ENCODE measurements at regions not wholly inside any gene's neighbourhood (a gene's known extent, or its start where the extent isn't known, plus 50 kb on each side); places are given as distances from the start of the nearest gene placed in this dataset.
"Not testable (repeated sequence)": the region's sequence is repeated elsewhere in the genome, so short reads cannot be mapped to it uniquely, and the experiment has no call there.

DNA sequence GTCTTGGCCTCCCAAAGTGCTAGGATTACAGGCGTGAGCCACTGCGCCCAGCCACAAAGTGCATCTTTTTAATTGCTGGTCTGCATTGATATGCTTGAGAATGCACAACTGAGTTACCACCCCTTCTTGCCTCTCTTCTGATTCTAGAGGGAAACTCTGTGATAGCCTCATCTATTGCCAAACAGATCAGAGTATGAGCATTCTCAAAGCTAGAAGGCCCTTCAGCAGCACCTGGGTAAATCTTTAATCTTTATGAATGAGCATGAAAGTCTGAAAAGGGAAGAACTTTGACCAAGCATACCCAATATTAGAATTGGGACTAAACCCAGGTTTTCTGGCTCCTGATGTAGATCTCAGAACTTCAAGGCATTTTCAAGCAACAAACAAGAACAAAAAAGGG lies 298.3 kb upstream of the TNC start:
- no peak for DNase-seq (ENCODE audit: low spot score)
- TF ChIP-seq, protein P1, sequence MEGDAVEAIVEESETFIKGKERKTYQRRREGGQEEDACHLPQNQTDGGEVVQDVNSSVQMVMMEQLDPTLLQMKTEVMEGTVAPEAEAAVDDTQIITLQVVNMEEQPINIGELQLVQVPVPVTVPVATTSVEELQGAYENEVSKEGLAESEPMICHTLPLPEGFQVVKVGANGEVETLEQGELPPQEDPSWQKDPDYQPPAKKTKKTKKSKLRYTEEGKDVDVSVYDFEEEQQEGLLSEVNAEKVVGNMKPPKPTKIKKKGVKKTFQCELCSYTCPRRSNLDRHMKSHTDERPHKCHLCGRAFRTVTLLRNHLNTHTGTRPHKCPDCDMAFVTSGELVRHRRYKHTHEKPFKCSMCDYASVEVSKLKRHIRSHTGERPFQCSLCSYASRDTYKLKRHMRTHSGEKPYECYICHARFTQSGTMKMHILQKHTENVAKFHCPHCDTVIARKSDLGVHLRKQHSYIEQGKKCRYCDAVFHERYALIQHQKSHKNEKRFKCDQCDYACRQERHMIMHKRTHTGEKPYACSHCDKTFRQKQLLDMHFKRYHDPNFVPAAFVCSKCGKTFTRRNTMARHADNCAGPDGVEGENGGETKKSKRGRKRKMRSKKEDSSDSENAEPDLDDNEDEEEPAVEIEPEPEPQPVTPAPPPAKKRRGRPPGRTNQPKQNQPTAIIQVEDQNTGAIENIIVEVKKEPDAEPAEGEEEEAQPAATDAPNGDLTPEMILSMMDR (conservative IDR thresholded peaks at IDR 0.05; ENCODE audit: low read depth) = no peak
- ChIA-PET POLR2A (ENCODE audit: low non-redundant PET) (no interaction called here), CTCF (interaction anchor here (0.7 kb wide), 1 partner anchor 154 kb away, joined by 3 read pairs; no protein-coding TSS in a partner anchor)
- no peak overlapping the region for H3K27ac ChIP-seq

DNA sequence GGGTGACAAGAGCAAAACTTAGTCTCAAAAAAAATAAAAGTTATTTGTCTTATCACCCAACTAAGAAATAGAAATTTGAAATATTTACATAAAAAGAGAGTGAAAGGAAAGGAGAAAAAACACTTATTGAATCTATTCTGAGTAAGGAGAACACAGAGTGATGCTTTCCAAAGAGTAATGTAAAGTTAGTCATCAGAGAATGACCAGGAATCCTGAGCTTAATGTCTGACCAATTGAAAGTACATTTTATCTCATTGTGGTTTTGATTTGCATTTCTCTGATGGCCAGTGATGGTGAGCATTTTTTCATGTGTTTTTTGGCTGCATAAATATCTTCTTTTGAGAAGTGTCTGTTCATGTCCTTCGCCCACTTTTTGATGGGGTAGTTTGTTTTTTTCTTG lies 300.2 kb upstream of the TNC start:
- POLR2A ChIA-PET (ENCODE audit: low non-redundant PET); H3K27ac ChIP-seq; DNase-seq (ENCODE audit: low spot score); CTCF ChIA-PET: not testable (repeated sequence)

DNA sequence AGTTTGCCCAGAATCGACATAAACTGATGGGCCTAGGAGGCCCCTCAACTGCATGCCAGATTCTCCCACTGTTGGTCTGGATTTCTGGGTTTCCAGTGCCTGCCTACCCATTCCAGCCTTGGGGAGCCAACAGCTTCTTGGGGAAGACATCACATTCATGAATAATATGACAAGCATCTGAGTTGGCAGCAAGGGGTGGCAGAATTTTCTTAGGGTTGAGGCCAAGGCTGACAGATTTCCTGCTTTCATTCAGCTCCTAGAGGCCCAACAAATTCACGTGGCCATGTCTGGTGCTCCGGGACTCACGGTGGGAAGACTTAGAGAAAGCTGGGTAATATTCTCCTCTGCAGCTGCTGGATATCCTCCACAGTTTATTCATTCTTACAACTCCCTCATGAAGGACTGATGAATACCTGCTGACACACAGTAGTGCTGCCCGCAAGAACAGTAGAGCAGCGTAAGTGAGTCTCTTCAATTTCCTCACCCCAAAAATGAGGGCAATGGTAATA lies 305.0 kb upstream of the TNC start:
- ChIA-PET POLR2A (ENCODE audit: low non-redundant PET) (no interaction called here), CTCF (no interaction called here)
- no peak overlapping the region for H3K27ac ChIP-seq
- TF ChIP-seq, protein P1 (conservative IDR thresholded peaks at IDR 0.05; ENCODE audit: low read depth) = no peak
- DNase-seq (ENCODE audit: low spot score) = no peak

DNA sequence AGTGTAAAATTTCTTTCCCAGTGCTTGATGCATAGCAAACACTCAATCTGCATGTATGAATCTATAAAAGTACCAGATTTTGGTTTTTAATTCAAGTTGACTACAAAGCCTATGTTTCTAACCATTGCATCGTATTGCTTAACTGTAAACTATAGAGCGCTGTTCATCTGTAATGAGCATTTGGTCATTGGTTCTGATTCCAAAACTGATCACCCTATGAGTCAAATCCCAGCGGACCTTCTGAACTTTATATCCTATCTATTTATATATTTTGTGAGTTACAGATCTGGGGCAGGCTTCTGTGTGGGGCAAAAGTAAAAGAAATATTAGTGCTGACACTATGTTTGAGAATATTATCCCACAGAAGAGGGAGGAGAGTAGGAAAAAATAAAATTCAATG lies 305.7 kb upstream of the TNC start:
- no peak overlapping the region for H3K27ac ChIP-seq
- CTCF ChIA-PET = interaction anchor here (0.6 kb wide), 1 partner anchor 12 kb away, joined by 3 read pairs; no protein-coding TSS in a partner anchor
- no peak for DNase-seq (ENCODE audit: low spot score)
- POLR2A ChIA-PET (ENCODE audit: low non-redundant PET) = no interaction called here
- TF ChIP-seq, protein P1 (conservative IDR thresholded peaks at IDR 0.05; ENCODE audit: low read depth) = no peak

DNA sequence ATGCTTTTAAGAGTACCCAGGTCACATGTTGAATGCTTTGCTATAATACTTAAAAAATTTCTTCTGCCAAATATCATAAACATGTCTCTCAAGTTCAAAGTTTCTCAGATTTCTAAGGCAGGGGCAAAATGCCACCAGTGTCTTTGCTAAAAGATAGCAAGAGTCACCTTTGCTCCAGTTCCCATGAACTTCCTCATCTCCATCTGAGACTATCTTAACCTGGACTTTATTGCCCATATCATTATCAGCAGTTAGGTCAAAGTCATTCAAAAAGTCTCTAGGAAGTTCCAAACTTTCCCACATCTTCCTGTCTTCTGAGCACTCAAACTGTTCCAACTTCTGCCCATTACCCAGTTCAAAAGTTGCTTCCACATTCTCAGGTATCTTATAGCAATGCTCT lies 307.6 kb upstream of the TNC start:
- ChIA-PET CTCF (interaction anchor here (0.6 kb wide), 1 partner anchor 371 kb away, joined by 3 read pairs; no protein-coding TSS in a partner anchor), POLR2A (ENCODE audit: low non-redundant PET) (no interaction called here)

DNA sequence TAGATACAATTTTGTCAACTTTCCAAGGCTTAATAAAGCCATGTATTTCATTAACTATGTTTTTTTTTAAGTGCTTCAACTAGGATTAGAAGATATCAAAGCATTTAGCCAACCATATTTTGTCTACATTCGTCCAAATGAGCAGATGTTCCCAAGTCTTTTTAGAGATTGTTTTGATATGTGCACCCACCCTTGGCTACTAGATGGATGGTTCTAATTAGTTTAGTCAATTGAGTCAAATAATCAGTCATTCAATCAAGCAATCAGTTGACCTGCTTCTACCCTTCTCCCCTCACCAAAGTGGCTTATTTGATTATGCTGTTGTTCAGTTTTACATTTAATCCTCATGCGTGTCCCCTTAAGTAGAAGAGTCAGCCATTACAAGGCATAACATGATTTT lies 319.5 kb upstream of the TNC start:
- CTCF ChIA-PET = no interaction called here
- no peak for DNase-seq (ENCODE audit: low spot score)
- no peak overlapping the region for H3K27ac ChIP-seq
- POLR2A ChIA-PET (ENCODE audit: low non-redundant PET) = no interaction called here
- TF ChIP-seq, protein P1 (conservative IDR thresholded peaks at IDR 0.05; ENCODE audit: low read depth) = no peak

More for the DNA sequence above, 307.6 kb upstream of the TNC start:
- TF ChIP-seq, protein P1 (conservative IDR thresholded peaks at IDR 0.05; ENCODE audit: low read depth) = no peak
- no peak overlapping the region for H3K27ac ChIP-seq
- no peak for DNase-seq (ENCODE audit: low spot score)

DNA sequence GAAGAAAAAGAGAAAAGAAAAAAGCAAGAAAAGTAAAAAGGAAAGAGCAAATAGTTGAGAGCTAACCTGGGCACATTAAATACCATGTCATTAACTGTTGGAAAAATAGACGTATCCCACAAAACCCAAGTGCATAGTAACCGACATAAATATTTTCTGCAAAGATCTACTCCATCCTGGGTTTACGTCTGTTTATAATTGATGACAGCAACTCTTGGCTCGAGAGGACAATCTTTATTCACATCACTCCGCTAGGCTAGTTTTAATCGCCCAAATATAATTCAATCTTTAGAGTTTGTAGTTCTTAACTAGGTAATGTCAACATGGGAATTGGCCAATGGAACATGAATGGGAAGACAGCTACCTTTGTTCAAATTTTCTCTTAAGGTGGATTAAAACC lies 321.7 kb upstream of the TNC start:
- no peak for DNase-seq (ENCODE audit: low spot score)
- TF ChIP-seq, protein P1 (conservative IDR thresholded peaks at IDR 0.05; ENCODE audit: low read depth) = no peak
- ChIA-PET CTCF (no interaction called here), POLR2A (ENCODE audit: low non-redundant PET) (interaction anchor here (0.6 kb wide), 2 partner anchors 7 to 871 kb away, joined by 3 read pairs; no protein-coding TSS in a partner anchor)
- no peak overlapping the region for H3K27ac ChIP-seq

Data from RWPE1 (cell line).